WTC11 (cell line): ENCODE measurements at regions not wholly inside any gene's neighbourhood (a gene's known extent, or its start where the extent isn't known, plus 50 kb on each side); places are given as distances from the start of the nearest gene placed in this dataset.

Experiments used
- ATAC-seq: fragments of 200-7000 bp; cut with Tn5 transposase; 2 replicates; pipeline ENCODE4 v1.10.0; 2021; ENCODE audit warnings: mild to moderate bottlenecking, moderate library complexity
- CTCF ChIA-PET: fragments of 300-600 bp; sonication (Branson Sonifier 250); formaldehyde crosslinking; loops from one replicate; lab custom pipeline; 2021; ENCODE audit warnings: antibody characterized with exemption; lab: Charles Lee
- POLR2A ChIA-PET: fragments of 350-600 bp; sonication (Branson Sonifier 250); formaldehyde crosslinking; loops from one replicate; lab custom pipeline; 2021; ENCODE audit warnings: antibody characterized with exemption; lab: Charles Lee
- DNase-seq: peaks from one replicate; pipeline ENCODE4 v3.0.0; 2021; ENCODE audit warnings: low spot score
- H3K27ac Mint-ChIP-seq: 2 replicates; pipeline ENCODE4 v1.8.0; 2021; ENCODE audit warnings: mixed read lengths
- H3K27me3 Mint-ChIP-seq: 2 replicates; pipeline ENCODE4 v1.8.0; 2021; ENCODE audit warnings: low read depth, mild to moderate bottlenecking, moderate library complexity, mixed read lengths
- H3K36me3 Mint-ChIP-seq: 2 replicates; pipeline ENCODE4 v1.8.0; 2021; ENCODE audit warnings: mixed read lengths
- H3K4me1 Mint-ChIP-seq: 2 replicates; pipeline ENCODE4 v1.8.0; 2022; ENCODE audit warnings: mixed read lengths
- H3K4me3 Mint-ChIP-seq: 2 replicates; pipeline ENCODE4 v1.8.0; 2021; ENCODE audit warnings: mild to moderate bottlenecking, moderate library complexity, mixed read lengths
- H3K9me3 Mint-ChIP-seq: 2 replicates; pipeline ENCODE4 v1.8.0; 2021; ENCODE audit warnings: mixed read lengths
- ATF1 ChIP-seq: sonication (generic); formaldehyde crosslinking; IDR thresholded peaks from 2 replicates; pipeline ENCODE4 v1.8.1; 2023; ENCODE audit warnings: mild to moderate bottlenecking, moderate library complexity, missing genetic modification reagents
- ATF3 ChIP-seq: sonication (generic); formaldehyde crosslinking; conservative IDR thresholded peaks from 2 replicates; pipeline ENCODE4 v1.8.1; 2022; ENCODE audit warnings: mild to moderate bottlenecking, missing genetic modification reagents
- CBFB ChIP-seq: sonication (generic); formaldehyde crosslinking; IDR thresholded peaks from 2 replicates; pipeline ENCODE4 v1.8.1; 2022; ENCODE audit warnings: mild to moderate bottlenecking, low read depth, missing genetic modification reagents
- FOXJ3 ChIP-seq: sonication (generic); formaldehyde crosslinking; IDR thresholded peaks from 2 replicates; pipeline ENCODE4 v1.9.0; 2021; ENCODE audit warnings: missing genetic modification reagents, mild to moderate bottlenecking, borderline replicate concordance
- FOXK1 ChIP-seq: sonication (generic); formaldehyde crosslinking; IDR thresholded peaks from 2 replicates; pipeline ENCODE4 v1.8.0; 2022; ENCODE audit warnings: mild to moderate bottlenecking, moderate library complexity, missing genetic modification reagents
- HMGXB4 ChIP-seq: sonication (generic); formaldehyde crosslinking; IDR thresholded peaks from 2 replicates; pipeline ENCODE4 v1.8.1; 2023; ENCODE audit warnings: mild to moderate bottlenecking, moderate library complexity, missing genetic modification reagents
- JAZF1 ChIP-seq: fragments of 250-450 bp; sonication (Bioruptor Pico); IDR thresholded peaks from 2 replicates; pipeline ENCODE4 v1.9.0; 2021; ENCODE audit warnings: moderate library complexity, mild to moderate bottlenecking, inconsistent platforms
- MYBL2 ChIP-seq: sonication (generic); formaldehyde crosslinking; IDR thresholded peaks from 2 replicates; pipeline ENCODE4 v1.8.1; 2023; ENCODE audit warnings: mild to moderate bottlenecking, moderate library complexity, missing genetic modification reagents
- NR2C2 ChIP-seq: sonication (generic); formaldehyde crosslinking; IDR thresholded peaks from 2 replicates; pipeline ENCODE4 v1.8.0; 2022; ENCODE audit warnings: mild to moderate bottlenecking, missing genetic modification reagents
- OVOL2 ChIP-seq: fragments of 250-450 bp; sonication (Bioruptor Pico); IDR thresholded peaks from 2 replicates; pipeline ENCODE4 v1.9.0; 2021; ENCODE audit warnings: mild to moderate bottlenecking, borderline replicate concordance
- SMAD3 ChIP-seq: sonication (generic); formaldehyde crosslinking; IDR thresholded peaks from 2 replicates; pipeline ENCODE4 v1.8.0; 2022; ENCODE audit warnings: missing genetic modification reagents, mild to moderate bottlenecking, borderline replicate concordance
- SMAD4 ChIP-seq: sonication (generic); formaldehyde crosslinking; IDR thresholded peaks from 2 replicates; pipeline ENCODE4 v1.8.0; 2022; ENCODE audit warnings: mild to moderate bottlenecking, missing genetic modification reagents
- TCF7 ChIP-seq: sonication (generic); formaldehyde crosslinking; IDR thresholded peaks from 2 replicates; pipeline ENCODE4 v1.8.0; 2022; ENCODE audit warnings: mild to moderate bottlenecking, low read depth, missing genetic modification reagents, moderate library complexity
- TEAD1 ChIP-seq: sonication (generic); formaldehyde crosslinking; IDR thresholded peaks from 2 replicates; pipeline ENCODE4 v1.8.0; 2022; ENCODE audit warnings: mild to moderate bottlenecking, missing genetic modification reagents
- TEAD4 ChIP-seq: sonication (generic); formaldehyde crosslinking; IDR thresholded peaks from 2 replicates; pipeline ENCODE4 v1.8.0; 2022; ENCODE audit warnings: mild to moderate bottlenecking, missing genetic modification reagents
- ZNF232 ChIP-seq: sonication (generic); formaldehyde crosslinking; IDR thresholded peaks from 2 replicates; pipeline ENCODE4 v1.8.0; 2022; ENCODE audit warnings: mild to moderate bottlenecking, missing genetic modification reagents
- ZNF416 ChIP-seq: fragments of 250-450 bp; sonication (Bioruptor Pico); IDR thresholded peaks from 2 replicates; pipeline ENCODE4 v1.9.0; 2021; ENCODE audit warnings: mild to moderate bottlenecking, inconsistent platforms
- ZNF532 ChIP-seq: fragments of 250-450 bp; sonication (Bioruptor Pico); IDR thresholded peaks from 2 replicates; pipeline ENCODE4 v1.9.0; 2021; ENCODE audit warnings: mild to moderate bottlenecking, borderline replicate concordance
- ZSCAN18 ChIP-seq: fragments of 250-450 bp; sonication (Bioruptor Pico); IDR thresholded peaks from 2 replicates; pipeline ENCODE4 v2.1.2; 2022; ENCODE audit warnings: mild to moderate bottlenecking, moderate library complexity

- H3K9me3 Mint-ChIP-seq = peaks cover 21% of the 10 kb centered on the region
- ChIA-PET CTCF (no interaction called here), POLR2A (no interaction called here)
- ATAC-seq (no peak), DNase-seq (no peak)
- H3K4me3 Mint-ChIP-seq = no peak overlapping the region
- TF ChIP-seq ZNF232 (CRISPR knock-in tag) (no peak), TEAD4 (CRISPR knock-in tag) (no peak), SMAD3 (CRISPR knock-in tag) (no peak), HMGXB4 (CRISPR knock-in tag) (no peak), JAZF1 (CRISPR knock-in tag) (no peak), TEAD1 (CRISPR knock-in tag) (no peak), ZNF532 (CRISPR knock-in tag) (no peak)
- H3K27me3 Mint-ChIP-seq = no peaks in the 10 kb centered on the region; the same call in 1 of the 2 replicates
- H3K36me3 Mint-ChIP-seq = no peaks in the 10 kb centered on the region
- no peaks in the 10 kb centered on the region for H3K4me1 Mint-ChIP-seq
- no peak overlapping the region for H3K27ac Mint-ChIP-seq
Measured at GRCh38 chr6:51167468-51167867, 348.8 kb downstream of the TFAP2B start.

- Mint-ChIP-seq H3K4me1 (no peaks in the 10 kb centered on the region), H3K4me3 (no peak overlapping the region), H3K27ac (no peak overlapping the region), H3K9me3 (peaks cover 5% of the 10 kb centered on the region), H3K27me3 (no peaks in the 10 kb centered on the region), H3K36me3 (no peaks in the 10 kb centered on the region)
- TF ChIP-seq CBFB (CRISPR knock-in tag) (no peak), OVOL2 (CRISPR knock-in tag) (no peak), NR2C2 (CRISPR knock-in tag) (no peak), ATF1 (no peak), SMAD4 (CRISPR knock-in tag) (no peak), ATF3 (CRISPR knock-in tag) (no peak), ZNF416 (CRISPR knock-in tag) (no peak), FOXK1 (no peak), MYBL2 (CRISPR knock-in tag) (no peak), ZSCAN18 (no peak), FOXJ3 (CRISPR knock-in tag) (no peak), TCF7 (CRISPR knock-in tag) (no peak)
- ChIA-PET POLR2A (no interaction called here), CTCF (no interaction called here)
- ATAC-seq = no peak
- DNase-seq = no peak
Measured at GRCh38 chr6:51182827-51183226, 364.2 kb downstream of the TFAP2B start.
